ENCODE measurements at regions not wholly inside any gene's neighbourhood (a gene's known extent, or its start where the extent isn't known, plus 50 kb on each side); places are given as distances from the start of the nearest gene placed in this dataset.
"Not testable (repeated sequence)": the region's sequence is repeated elsewhere in the genome, so short reads cannot be mapped to it uniquely, and the experiment has no call there.

- H3K4me1 Mint-ChIP-seq, result peaks cover 3% of the 10 kb centered on the region
- ChIA-PET POLR2A (no interaction called here), CTCF (interaction anchor here (0.6 to 1.5 kb wide), 3 partner anchors 28 to 123 kb away, joined by 3 to 5 read pairs (median 3); no protein-coding TSS in a partner anchor)
- no peak overlapping the region for H3K27ac Mint-ChIP-seq
- DNase-seq, result peak; percentile 55
- H3K27me3 Mint-ChIP-seq, result peaks cover 20% of the 10 kb centered on the region
- no peak overlapping the region for H3K4me3 Mint-ChIP-seq
- no peaks in the 10 kb centered on the region for H3K9me3 Mint-ChIP-seq
- H3K36me3 Mint-ChIP-seq (ENCODE audit: low read depth), result no peaks in the 10 kb centered on the region
Measured at GRCh38 chr18:961644-962355, 57.1 kb downstream of the ADCYAP1 start.

GRCh38 chr18:963276-963675 is 58.6 kb downstream of the ADCYAP1 start:
- Mint-ChIP-seq H3K27me3 (peaks cover 20% of the 10 kb centered on the region), H3K27ac (no peak overlapping the region), H3K9me3 (no peaks in the 10 kb centered on the region), H3K4me1 (peaks cover 3% of the 10 kb centered on the region), H3K4me3 (no peak overlapping the region), H3K36me3 (ENCODE audit: low read depth) (no peaks in the 10 kb centered on the region)
- no peak for DNase-seq
- POLR2A ChIA-PET, result no interaction called here
- CTCF ChIA-PET, result interaction anchor here (0.5 kb wide), 1 partner anchor 86 kb away, joined by 5 read pairs; no protein-coding TSS in a partner anchor

GRCh38 chr18:965921-966758 is 61.5 kb downstream of the ADCYAP1 start:
- Mint-ChIP-seq H3K4me3 (no peak overlapping the region), H3K4me1 (peaks cover 3% of the 10 kb centered on the region), H3K9me3 (peaks cover 6% of the 10 kb centered on the region)

GRCh38 chr18:966759-967576 is 62.3 kb downstream of the ADCYAP1 start:
- no peak overlapping the region for H3K27ac Mint-ChIP-seq
- H3K4me1 Mint-ChIP-seq, result no peaks in the 10 kb centered on the region
- no peak overlapping the region for H3K4me3 Mint-ChIP-seq
- CTCF ChIA-PET, result no interaction called here
- H3K36me3 Mint-ChIP-seq (ENCODE audit: low read depth), result no peaks in the 10 kb centered on the region
- DNase-seq, result no peak
- H3K27me3 Mint-ChIP-seq, result peaks cover 10% of the 10 kb centered on the region
- POLR2A ChIA-PET, result no interaction called here
- peaks cover 6% of the 10 kb centered on the region for H3K9me3 Mint-ChIP-seq

More at GRCh38 chr18:965921-966758, 61.5 kb downstream of the ADCYAP1 start:
- Mint-ChIP-seq H3K27ac (no peak overlapping the region), H3K27me3 (peaks cover 12% of the 10 kb centered on the region), H3K36me3 (ENCODE audit: low read depth) (no peaks in the 10 kb centered on the region)
- CTCF ChIA-PET, result no interaction called here
- POLR2A ChIA-PET, result no interaction called here
- no peak for DNase-seq

- H3K27ac Mint-ChIP-seq; POLR2A ChIA-PET; CTCF ChIA-PET; H3K9me3 Mint-ChIP-seq; H3K4me1 Mint-ChIP-seq; H3K27me3 Mint-ChIP-seq; H3K36me3 Mint-ChIP-seq (ENCODE audit: low read depth); H3K4me3 Mint-ChIP-seq; DNase-seq: not testable (repeated sequence)
Measured at GRCh38 chr18:968910-969309, 64.2 kb downstream of the ADCYAP1 start.

- H3K9me3 Mint-ChIP-seq; CTCF ChIA-PET; H3K27ac Mint-ChIP-seq; H3K27me3 Mint-ChIP-seq; H3K4me1 Mint-ChIP-seq; H3K36me3 Mint-ChIP-seq (ENCODE audit: low read depth); POLR2A ChIA-PET; DNase-seq; H3K4me3 Mint-ChIP-seq: not testable (repeated sequence)
Measured at GRCh38 chr18:969311-969710, 64.6 kb downstream of the ADCYAP1 start.

GRCh38 chr18:974606-975005 is 69.9 kb downstream of the ADCYAP1 start:
- POLR2A ChIA-PET; H3K27me3 Mint-ChIP-seq; DNase-seq; H3K4me1 Mint-ChIP-seq; H3K36me3 Mint-ChIP-seq (ENCODE audit: low read depth); CTCF ChIA-PET; H3K4me3 Mint-ChIP-seq; H3K27ac Mint-ChIP-seq: not testable (repeated sequence)
- H3K9me3 Mint-ChIP-seq, result peaks cover 12% of the 10 kb centered on the region

GRCh38 chr18:976393-977128 is 71.9 kb downstream of the ADCYAP1 start:
- H3K9me3 Mint-ChIP-seq; POLR2A ChIA-PET; CTCF ChIA-PET; H3K27me3 Mint-ChIP-seq; H3K36me3 Mint-ChIP-seq (ENCODE audit: low read depth); H3K4me1 Mint-ChIP-seq; DNase-seq: not testable (repeated sequence)
- H3K4me3 Mint-ChIP-seq, result peak overlapping the region; percentile 67
- H3K27ac Mint-ChIP-seq, result peak overlapping the region; percentile 61

- H3K27me3 Mint-ChIP-seq; H3K27ac Mint-ChIP-seq; POLR2A ChIA-PET; DNase-seq; H3K4me1 Mint-ChIP-seq; CTCF ChIA-PET; H3K36me3 Mint-ChIP-seq (ENCODE audit: low read depth); H3K9me3 Mint-ChIP-seq: not testable (repeated sequence)
- H3K4me3 Mint-ChIP-seq, result peak overlapping the region; percentile 67
Measured at GRCh38 chr18:977327-977726, 72.7 kb downstream of the ADCYAP1 start.

GRCh38 chr18:977732-978131 is 73.1 kb downstream of the ADCYAP1 start:
- H3K9me3 Mint-ChIP-seq; POLR2A ChIA-PET; H3K36me3 Mint-ChIP-seq (ENCODE audit: low read depth); H3K4me1 Mint-ChIP-seq; DNase-seq; H3K27ac Mint-ChIP-seq; H3K27me3 Mint-ChIP-seq; CTCF ChIA-PET: not testable (repeated sequence)
- peak overlapping the region; percentile 67 for H3K4me3 Mint-ChIP-seq

GRCh38 chr18:980586-980985 is 75.9 kb downstream of the ADCYAP1 start:
- no peak for DNase-seq
- peaks cover 10% of the 10 kb centered on the region for H3K9me3 Mint-ChIP-seq

GRCh38 chr18:984004-984403 is 79.3 kb downstream of the ADCYAP1 start:
- Mint-ChIP-seq H3K4me3 (no peak overlapping the region), H3K27me3 (no peaks in the 10 kb centered on the region), H3K36me3 (ENCODE audit: low read depth) (no peaks in the 10 kb centered on the region), H3K27ac (no peak overlapping the region), H3K9me3 (no peaks in the 10 kb centered on the region), H3K4me1 (no peaks in the 10 kb centered on the region)
- CTCF ChIA-PET, result no interaction called here
- no peak for DNase-seq
- POLR2A ChIA-PET, result no interaction called here

More at GRCh38 chr18:980586-980985, 75.9 kb downstream of the ADCYAP1 start:
- Mint-ChIP-seq H3K27me3 (no peaks in the 10 kb centered on the region), H3K4me3 (no peak overlapping the region), H3K36me3 (ENCODE audit: low read depth) (peaks cover 2% of the 10 kb centered on the region), H3K27ac (no peak overlapping the region), H3K4me1 (no peaks in the 10 kb centered on the region)
- POLR2A ChIA-PET, result no interaction called here
- CTCF ChIA-PET, result no interaction called here
